22Rv1 (cell line): ENCODE measurements at regions not wholly inside any gene's neighbourhood (a gene's known extent, or its start where the extent isn't known, plus 50 kb on each side); places are given as distances from the start of the nearest gene placed in this dataset.

Experiments
- CTCF ChIP-seq: fragments of 450-650 bp; IDR thresholded peaks from 2 replicates; pipeline ENCODE4 v1.5.1; 2017; ENCODE audit warnings: mild to moderate bottlenecking
- ZFX ChIP-seq: fragments of 450-650 bp; IDR thresholded peaks from 2 replicates; pipeline ENCODE4 v1.6.1; 2017; ENCODE audit warnings: antibody characterized with exemption, borderline replicate concordance

- TF ChIP-seq CTCF: no peak
- TF ChIP-seq ZFX: no peak
Measured at GRCh38 chr2:53567073-53567472, 200.5 kb upstream of the CHAC2 start.
